Liver (tissue), 8 donors: ENCODE measurements at regions not wholly inside any gene's neighbourhood (a gene's known extent, or its start where the extent isn't known, plus 50 kb on each side); places are given as distances from the start of the nearest gene placed in this dataset.

ENCODE experiments used
- DNase-seq: peaks from one replicate; pipeline ENCODE4 v3.0.0-alpha.2; 2017; ENCODE audit warnings: low spot score
- H3K27ac ChIP-seq, 2 donors: one replicate each; pipeline ENCODE4 v1.7.0; 2013; ENCODE audit warnings: inconsistent platforms in 2 of 2, low read length in 2 of 2, control low read depth in 1 of 2, low read depth in 1 of 2, mild to moderate bottlenecking in 1 of 2
- H3K27me3 ChIP-seq, 4 donors: one replicate each; pipeline versions ENCODE4 v1.6.1 to v1.7.0; 2013; ENCODE audit warnings: low read length in 3 of 4, inconsistent platforms in 1 of 4, mild to moderate bottlenecking in 1 of 4, moderate library complexity in 1 of 4; ENCODE audit not compliant: control insufficient read depth in 4 of 4, insufficient read depth in 4 of 4
- H3K36me3 ChIP-seq, 4 donors: one replicate each; pipeline versions ENCODE4 v1.6.1 to v1.7.0; 2013; ENCODE audit warnings: low read length in 3 of 4, mild to moderate bottlenecking in 3 of 4, low read depth in 1 of 4, moderate library complexity in 1 of 4; ENCODE audit not compliant: control insufficient read depth in 4 of 4, insufficient read depth in 3 of 4
- H3K4me1 ChIP-seq, 4 donors: one replicate each; pipeline versions ENCODE4 v1.6.1 to v1.7.0; 2013; ENCODE audit warnings: low read length in 3 of 4, mild to moderate bottlenecking in 3 of 4, moderate library complexity in 1 of 4; ENCODE audit not compliant: control insufficient read depth in 4 of 4, insufficient read depth in 4 of 4
- H3K4me3 ChIP-seq, 3 donors: one replicate each; pipeline versions ENCODE4 v1.6.1 to v1.7.0; 2013; ENCODE audit warnings: low read length in 3 of 3, control low read depth in 1 of 3, low read depth in 1 of 3, mild to moderate bottlenecking in 1 of 3
- H3K9ac ChIP-seq, 2 donors: one replicate each; pipeline ENCODE4 v1.7.0; 2013; ENCODE audit warnings: low read length in 2 of 2, mild to moderate bottlenecking in 2 of 2, moderate library complexity in 2 of 2, control low read depth in 1 of 2, low read depth in 1 of 2
- H3K9me3 ChIP-seq, 4 donors: one replicate each; pipeline versions ENCODE4 v1.6.1 to v1.7.0; 2013; ENCODE audit warnings: low read length in 3 of 4; ENCODE audit not compliant: control insufficient read depth in 4 of 4
- CTCF ChIP-seq: fragments of 150-350 bp; IDR thresholded peaks from 2 replicates; pipeline ENCODE4 v1.5.1; 2017; ENCODE audit warnings: improper control_type of control experiment, low read depth, low read length; ENCODE audit not compliant: missing input control
- EGR1 ChIP-seq, 2 donors: IDR thresholded peaks; 2 replicates each; pipeline ENCODE4 v1.6.1; 2016 to 2018; ENCODE audit warnings: antibody characterized with exemption in 2 of 2, low read depth in 2 of 2
- FOXA1 ChIP-seq: IDR thresholded peaks from 2 replicates; pipeline ENCODE4 v1.6.1; 2016; ENCODE audit warnings: antibody characterized with exemption
- HNF4A ChIP-seq, 2 donors: conservative IDR thresholded peaks; 2 replicates each; pipeline ENCODE4 v1.6.1; 2016; ENCODE audit warnings: antibody characterized with exemption in 2 of 2, mild to moderate bottlenecking in 2 of 2
- HNF4G ChIP-seq: IDR thresholded peaks from 2 replicates; pipeline ENCODE4 v1.6.1; 2016; ENCODE audit warnings: antibody characterized with exemption
- MAX ChIP-seq: IDR thresholded peaks from 2 replicates; pipeline ENCODE4 v1.6.1; 2016; ENCODE audit warnings: antibody characterized with exemption
- RAD21 ChIP-seq, 2 donors: IDR thresholded peaks; 2 replicates each; pipeline ENCODE4 v1.6.1; 2016; ENCODE audit warnings: antibody characterized with exemption in 2 of 2, mild to moderate bottlenecking in 2 of 2
- REST ChIP-seq: IDR thresholded peaks from 2 replicates; pipeline ENCODE4 v1.6.1; 2016; ENCODE audit warnings: antibody characterized with exemption, mild to moderate bottlenecking
- ZBTB33 ChIP-seq: IDR thresholded peaks from 2 replicates; pipeline ENCODE4 v1.6.1; 2016; ENCODE audit warnings: antibody characterized with exemption
- WGBS: extraction: QIAGEN DNeasy Blood & Tissue Kit; methylation state at CpG from one replicate; pipeline ENCODE4 v1.1.7; 2013; 5-methylcytosine and 5-hydroxymethylcytosine counted together
- donor health status: healthy.
- donor health status: healthy.
- donor health status: healthy.
- donor health status: healthy.
- donor health status: healthy.

- no peaks in the 10 kb centered on the region for H3K9me3 ChIP-seq
- no peak overlapping the region for H3K27ac ChIP-seq
- no peak for DNase-seq
- H3K36me3 ChIP-seq = no peaks in the 10 kb centered on the region
- TF ChIP-seq HNF4A (conservative IDR thresholded peaks at IDR 0.05) (peak in 1 of 2 donors; percentile 7), HNF4G (no peak), EGR1 (IDR thresholded peaks at IDR 0.05; ENCODE audit: low read depth in 2 of 2) (no peak)
- 51% methylated on average over 10 of the region's 10 CpGs for WGBS
- H3K4me1 ChIP-seq = peaks cover 0 to 3% (median 0%) of the 10 kb centered on the region in 4 donors
- H3K9ac ChIP-seq = no peak overlapping the region
- H3K4me3 ChIP-seq = no peak overlapping the region
- H3K27me3 ChIP-seq = no peaks in the 10 kb centered on the region
These were observed 266.5 kb upstream of the PSMD7 start for GRCh38 chr16:74030000-74030706.

GRCh38 chr16:74029115-74029792 lies 267.4 kb upstream of the PSMD7 start:
- Histone ChIP-seq H3K9me3 (no peaks in the 10 kb centered on the region), H3K9ac (no peak overlapping the region), H3K27ac (no peak overlapping the region), H3K4me1 (peaks cover 0 to 3% (median 0%) of the 10 kb centered on the region in 4 donors), H3K27me3 (no peaks in the 10 kb centered on the region), H3K36me3 (no peaks in the 10 kb centered on the region), H3K4me3 (no peak overlapping the region)
- 59% methylated on average over 9 of the region's 9 CpGs for WGBS
- no peak for DNase-seq
- no peak for TF ChIP-seq FOXA1
- TF ChIP-seq REST = no peak
- TF ChIP-seq CTCF = no peak
- no peak for TF ChIP-seq HNF4A (conservative IDR thresholded peaks at IDR 0.05)
- no peak for TF ChIP-seq MAX
- TF ChIP-seq ZBTB33 = no peak
- TF ChIP-seq RAD21 (IDR thresholded peaks at IDR 0.05) = no peak
- no peak for TF ChIP-seq HNF4G
